OCI-LY7 (cell line): ENCODE measurements at regions not wholly inside any gene's neighbourhood (a gene's known extent, or its start where the extent isn't known, plus 50 kb on each side); places are given as distances from the start of the nearest gene placed in this dataset.
"Not testable (repeated sequence)": the region's sequence is repeated elsewhere in the genome, so short reads cannot be mapped to it uniquely, and the experiment has no call there.

Source experiments
- BruUV-seq: library from RNA; stranded (reverse); fragments of 400-500 nt; replicated peaks from 2 replicates; lab custom pipeline; 2021; lab: Mats Ljungman, UMichigan
- CTCF ChIA-PET: fragments of 300-600 bp; sonication (Branson Sonifier 250); formaldehyde crosslinking; loops from one replicate; lab custom pipeline; 2022; ENCODE audit warnings: antibody characterized with exemption; ENCODE audit not compliant: unreplicated experiment; lab: Charles Lee
- POLR2A ChIA-PET: fragments of 300-600 bp; sonication (Branson Sonifier 250); formaldehyde crosslinking; loops from one replicate; lab custom pipeline; 2022; ENCODE audit warnings: antibody characterized with exemption; lab: Charles Lee
- DNase-seq: peaks from one replicate; pipeline ENCODE4 v3.0.0-alpha.2; 2015; ENCODE audit warnings: low spot score
- H2AFZ ChIP-seq: fragments of 200-600 bp; sonication (generic), shearing (Covaris generic); 2 replicates; pipeline ENCODE4 v1.6.1; 2014; ENCODE audit warnings: mild to moderate bottlenecking, antibody characterized with exemption, low read length, moderate library complexity
- H3K27ac ChIP-seq: fragments of 200-600 bp; sonication (generic); 2 replicates; pipeline ENCODE4 v1.5.1; 2014; ENCODE audit warnings: mixed run types, low read depth, mild to moderate bottlenecking, moderate library complexity, low read length, inconsistent platforms; ENCODE audit not compliant: poor library complexity, severe bottlenecking
- H3K36me3 ChIP-seq: fragments of 200-600 bp; sonication (generic); 2 replicates; pipeline ENCODE4 v1.6.1; 2014; ENCODE audit warnings: mild to moderate bottlenecking, antibody characterized with exemption, low read length, moderate library complexity, mixed read lengths; ENCODE audit not compliant: insufficient read depth
- H3K4me1 ChIP-seq: fragments of 200-600 bp; sonication (generic); 2 replicates; pipeline ENCODE4 v1.5.1; 2014; ENCODE audit warnings: mild to moderate bottlenecking, low read length; ENCODE audit not compliant: insufficient read depth, poor library complexity, severe bottlenecking
- H3K4me2 ChIP-seq: fragments of 200-600 bp; sonication (generic); 2 replicates; pipeline ENCODE4 v1.6.1; 2014; ENCODE audit warnings: mild to moderate bottlenecking, low read length
- H3K4me3 ChIP-seq: fragments of 200-600 bp; sonication (generic); 2 replicates; pipeline ENCODE4 v1.5.1; 2014; ENCODE audit warnings: mild to moderate bottlenecking, low read depth, low read length; ENCODE audit not compliant: poor library complexity, severe bottlenecking
- H3K79me2 ChIP-seq: fragments of 200-600 bp; sonication (generic); 2 replicates; pipeline ENCODE4 v1.6.1; 2016; ENCODE audit warnings: low read depth, mild to moderate bottlenecking, low read length, moderate library complexity, mixed read lengths; ENCODE audit not compliant: insufficient read depth
- H3K9me2 ChIP-seq: fragments of 200-600 bp; sonication (generic); 2 replicates; pipeline ENCODE4 v1.6.1; 2016; ENCODE audit warnings: mild to moderate bottlenecking, low read length, mixed read lengths; ENCODE audit not compliant: insufficient read depth
- H3K9me3 ChIP-seq: fragments of 200-600 bp; sonication (generic); 2 replicates; pipeline ENCODE4 v1.6.1; 2014; ENCODE audit warnings: mild to moderate bottlenecking, mixed run types, low read length, mixed read lengths
- H4K20me1 ChIP-seq: fragments of 200-600 bp; sonication (generic); 2 replicates; pipeline ENCODE4 v1.6.1; 2014; ENCODE audit warnings: mild to moderate bottlenecking, antibody characterized with exemption, low read length, moderate library complexity, mixed read lengths; ENCODE audit not compliant: insufficient read depth
- intact Hi-C: fragments of 100-400 bp; cut with micrococcal nuclease; formaldehyde crosslinking; loops from one replicate; pipeline ENCODE4 v1.10.0; 2022; ENCODE audit not compliant: unreplicated experiment

DNA sequence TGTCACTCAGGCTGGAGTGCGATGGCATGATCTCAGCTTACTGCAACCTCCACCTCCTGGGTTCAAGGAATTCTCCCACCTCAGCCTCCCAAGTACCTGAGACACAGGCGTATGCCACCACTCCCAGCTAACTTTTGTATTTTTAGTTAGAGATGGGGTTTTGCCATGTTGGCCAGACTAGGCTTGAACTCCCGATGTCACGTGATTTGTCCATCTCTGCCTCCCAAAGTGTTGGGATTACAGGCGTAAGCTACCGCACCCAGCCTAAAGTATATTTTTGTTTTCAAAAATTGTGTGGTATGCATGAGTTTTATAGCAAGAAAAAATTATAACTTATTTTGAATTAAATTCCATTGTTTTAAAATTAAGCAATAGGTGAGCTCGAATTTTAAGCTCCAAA, 188.0 kb downstream of the CCT8L2 start:
- H3K36me3 ChIP-seq, H4K20me1 ChIP-seq, H3K79me2 ChIP-seq, H3K9me2 ChIP-seq, H3K27ac ChIP-seq, CTCF ChIA-PET, H3K4me2 ChIP-seq, H2AFZ ChIP-seq, H3K9me3 ChIP-seq, POLR2A ChIA-PET, DNase-seq, BruUV-seq, H3K4me3 ChIP-seq, H3K4me1 ChIP-seq, intact Hi-C loops: not testable (repeated sequence)

DNA sequence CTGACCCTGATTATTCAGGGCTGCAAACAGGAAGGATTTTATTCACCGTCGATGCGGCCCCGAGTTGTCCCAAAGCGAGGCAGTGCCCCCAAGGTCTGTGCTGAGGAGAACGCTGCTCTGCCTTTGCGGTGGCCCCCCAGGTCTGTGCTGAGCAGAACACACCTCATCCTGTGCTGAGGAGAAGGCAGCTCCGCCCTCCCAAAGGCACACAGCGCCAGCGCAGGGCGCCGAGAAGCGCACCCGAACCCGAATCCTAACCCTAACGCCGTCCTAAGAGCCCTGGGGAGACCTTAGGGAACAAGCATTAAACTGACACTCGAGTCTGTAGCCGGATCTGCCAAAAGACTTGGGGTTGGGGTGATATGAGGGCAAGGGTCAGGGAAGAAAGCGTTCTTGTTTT, 188.9 kb downstream of the CCT8L2 start:
- H4K20me1 ChIP-seq, H3K9me2 ChIP-seq, H2AFZ ChIP-seq, H3K27ac ChIP-seq, CTCF ChIA-PET, H3K4me2 ChIP-seq, H3K4me3 ChIP-seq, DNase-seq, intact Hi-C loops, H3K9me3 ChIP-seq, BruUV-seq, H3K36me3 ChIP-seq, H3K79me2 ChIP-seq, POLR2A ChIA-PET, H3K4me1 ChIP-seq: not testable (repeated sequence)

DNA sequence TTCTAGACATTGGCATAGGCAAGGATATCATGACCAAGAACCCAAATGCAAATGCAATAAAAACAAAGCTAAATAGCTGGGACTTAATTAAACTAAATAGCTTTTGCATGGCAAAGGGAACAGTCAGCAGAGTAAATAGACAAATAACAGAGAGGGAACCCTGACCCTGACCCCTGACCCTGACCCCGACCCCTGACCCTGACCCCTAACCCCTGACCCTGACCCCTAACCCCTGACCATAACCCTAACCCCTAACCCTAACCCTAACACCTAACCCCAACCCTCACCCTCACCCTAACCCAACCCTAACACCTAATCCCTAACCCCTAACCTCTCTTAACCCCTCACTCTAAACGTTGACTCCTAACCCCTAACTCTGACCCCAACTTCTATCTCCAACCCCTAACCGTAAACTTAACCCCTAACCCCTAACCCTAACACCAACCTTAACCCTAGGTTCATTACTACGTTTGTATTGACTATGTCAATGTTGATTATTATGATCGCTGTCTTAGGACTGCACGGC, 189.7 kb downstream of the CCT8L2 start:
- H3K36me3 ChIP-seq, H3K9me3 ChIP-seq, H3K4me2 ChIP-seq, H3K9me2 ChIP-seq, BruUV-seq, H2AFZ ChIP-seq, H3K79me2 ChIP-seq, CTCF ChIA-PET, H3K4me1 ChIP-seq, H3K27ac ChIP-seq, intact Hi-C loops, H4K20me1 ChIP-seq, H3K4me3 ChIP-seq, DNase-seq, POLR2A ChIA-PET: not testable (repeated sequence)

DNA sequence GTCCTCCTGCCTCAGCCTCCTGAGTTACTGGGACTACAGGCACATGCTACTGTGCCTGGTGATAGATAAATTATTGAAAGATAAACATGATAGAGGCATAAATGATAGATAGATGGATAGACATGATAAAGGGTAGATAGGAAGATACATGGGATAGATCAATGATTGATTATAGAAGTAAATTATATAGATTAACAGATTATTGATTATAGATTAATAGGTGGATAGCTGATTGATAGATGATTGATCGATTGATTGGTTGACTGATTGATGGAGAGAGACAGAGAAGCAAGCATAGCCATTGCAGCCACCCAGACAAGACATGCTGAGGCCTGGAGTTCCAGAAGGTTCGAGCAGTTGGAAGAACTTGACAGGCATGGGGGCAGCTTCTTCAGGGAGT, 199.1 kb downstream of the CCT8L2 start:
- H3K9me2 ChIP-seq, DNase-seq, H3K4me2 ChIP-seq, H3K79me2 ChIP-seq, BruUV-seq, CTCF ChIA-PET, H3K4me1 ChIP-seq, H2AFZ ChIP-seq, H3K4me3 ChIP-seq, intact Hi-C loops, H4K20me1 ChIP-seq, H3K36me3 ChIP-seq, H3K9me3 ChIP-seq, POLR2A ChIA-PET, H3K27ac ChIP-seq: not testable (repeated sequence)

DNA sequence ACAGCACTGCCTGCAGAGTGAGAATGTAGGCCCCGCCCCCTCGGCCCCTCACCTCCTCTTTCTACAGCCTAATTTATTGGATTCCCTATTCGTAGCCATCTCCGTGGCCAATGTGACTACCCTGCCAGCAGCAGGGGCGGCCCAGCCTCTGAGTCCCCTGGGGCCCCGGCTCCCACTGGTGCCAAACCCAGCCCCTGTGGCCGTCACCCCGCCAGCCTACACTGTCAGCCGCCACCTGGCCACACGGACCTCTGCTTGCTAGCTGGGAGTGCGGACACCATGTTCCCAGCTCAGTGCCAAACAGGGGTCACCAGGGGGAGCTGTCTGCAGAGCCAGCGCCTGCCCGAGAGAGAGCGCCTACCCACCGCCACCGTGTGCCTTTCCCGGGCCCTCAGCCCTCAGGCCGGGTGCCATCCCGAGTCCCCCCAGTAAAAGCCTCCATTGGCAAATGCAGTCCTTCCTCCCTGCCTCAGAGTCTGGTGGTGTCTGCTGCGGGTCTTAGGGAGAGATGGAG, 201.1 kb downstream of the CCT8L2 start:
- H3K36me3 ChIP-seq, POLR2A ChIA-PET, H3K27ac ChIP-seq, H4K20me1 ChIP-seq, H3K4me2 ChIP-seq, H3K4me1 ChIP-seq, DNase-seq, H3K79me2 ChIP-seq, H3K4me3 ChIP-seq, BruUV-seq, CTCF ChIA-PET, H3K9me2 ChIP-seq, H3K9me3 ChIP-seq, H2AFZ ChIP-seq, intact Hi-C loops: not testable (repeated sequence)

DNA sequence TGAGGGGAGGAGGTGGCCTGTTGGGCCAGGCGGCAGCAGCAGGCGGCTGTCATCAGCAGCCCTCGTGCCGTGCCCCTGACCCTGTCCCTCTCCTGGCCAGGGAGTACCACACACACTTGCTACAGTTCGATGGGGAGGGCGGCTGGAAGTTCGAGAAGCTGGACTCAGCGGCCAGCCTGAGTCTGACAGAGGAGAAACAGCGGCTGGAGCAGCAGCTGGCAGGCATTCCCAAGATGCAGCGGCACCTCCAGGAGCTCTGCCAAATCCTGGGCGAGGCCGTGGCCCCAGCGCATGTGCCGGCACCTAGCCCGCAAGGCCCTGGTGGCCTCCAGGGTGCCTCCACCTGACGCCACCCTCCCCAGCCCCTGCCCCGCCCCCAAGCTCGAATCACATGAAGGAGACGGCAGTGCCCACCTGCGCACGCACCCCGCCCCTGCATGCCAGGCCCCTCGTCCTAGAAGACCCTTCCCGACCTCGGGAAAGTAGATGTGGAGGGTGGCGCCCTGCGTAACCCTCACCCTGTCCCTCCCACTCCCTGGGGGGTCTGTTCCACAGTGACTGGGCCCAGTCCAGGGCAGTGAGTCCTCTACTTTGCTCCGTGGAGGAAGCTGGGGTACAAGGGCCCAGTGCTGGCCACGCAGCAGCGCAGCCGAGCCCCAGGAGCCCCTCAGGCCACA, 201.9 kb downstream of the CCT8L2 start:
- H3K4me1 ChIP-seq, H3K27ac ChIP-seq, POLR2A ChIA-PET, H3K9me2 ChIP-seq, H2AFZ ChIP-seq, H3K4me3 ChIP-seq, H4K20me1 ChIP-seq, H3K79me2 ChIP-seq, H3K4me2 ChIP-seq, DNase-seq, H3K36me3 ChIP-seq, H3K9me3 ChIP-seq, CTCF ChIA-PET, intact Hi-C loops, BruUV-seq: not testable (repeated sequence)
